ENCODE measurements at regions not wholly inside any gene's neighbourhood (a gene's known extent, or its start where the extent isn't known, plus 50 kb on each side); places are given as distances from the start of the nearest gene placed in this dataset.

- Mint-ChIP-seq H3K4me1 (no peaks in the 10 kb centered on the region), H3K4me3 (no peak overlapping the region), H3K27me3 (ENCODE audit: low read depth in 2 of 2) (peaks cover 0 to 1% of the 10 kb centered on the region in 2 donors), H3K9me3 (no peaks in the 10 kb centered on the region), H3K36me3 (no peaks in the 10 kb centered on the region), H3K27ac (no peak overlapping the region)
- DNase-seq (no peak), ATAC-seq (no peak)
- H3K27me3 ChIP-seq (ENCODE audit: control insufficient read depth, insufficient read depth, low read length), result no peaks in the 10 kb centered on the region
- no peak overlapping the region for H3K4me3 ChIP-seq (ENCODE audit: low read length)
- no peaks in the 10 kb centered on the region for H3K4me1 ChIP-seq (ENCODE audit: control insufficient read depth, insufficient read depth, low read length)
- no peaks in the 10 kb centered on the region for H3K36me3 ChIP-seq (ENCODE audit: control insufficient read depth, insufficient read depth, low read length)
- intact Hi-C loops (cut with micrococcal nuclease), result no loop called here
- no peak for TF ChIP-seq CTCF (IDR thresholded peaks at IDR 0.05)
- H3K27ac ChIP-seq (ENCODE audit: low read length), result no peak overlapping the region
- H3K9me3 ChIP-seq (ENCODE audit: control insufficient read depth, insufficient read depth, low read length), result no peaks in the 10 kb centered on the region
- WGBS (ENCODE audit: insufficient coverage), result 38% methylated on average over 1 of the region's 1 CpG
Observed at GRCh38 chr16:72241008-72241407, 69.1 kb upstream of the PMFBP1 start.

GRCh38 chr16:72240466-72240865, 68.5 kb upstream of the PMFBP1 start:
- intact Hi-C loops (cut with micrococcal nuclease), result no loop called here

GRCh38 chr16:72236866-72237265, 64.9 kb upstream of the PMFBP1 start:
- Histone ChIP-seq H3K4me1 (ENCODE audit: control insufficient read depth, insufficient read depth, low read length) (no peaks in the 10 kb centered on the region), H3K27ac (ENCODE audit: low read length) (no peak overlapping the region), H3K9me3 (ENCODE audit: control insufficient read depth, insufficient read depth, low read length) (no peaks in the 10 kb centered on the region), H3K4me3 (ENCODE audit: low read length) (no peak overlapping the region), H3K36me3 (ENCODE audit: control insufficient read depth, insufficient read depth, low read length) (no peaks in the 10 kb centered on the region), H3K27me3 (ENCODE audit: control insufficient read depth, insufficient read depth, low read length) (no peaks in the 10 kb centered on the region)
- Mint-ChIP-seq H3K4me1 (no peaks in the 10 kb centered on the region), H3K4me3 (no peak overlapping the region), H3K36me3 (no peaks in the 10 kb centered on the region), H3K27ac (no peak overlapping the region), H3K9me3 (no peaks in the 10 kb centered on the region), H3K27me3 (ENCODE audit: low read depth in 2 of 2) (peaks cover 0 to 5% of the 10 kb centered on the region in 2 donors)
- WGBS (ENCODE audit: insufficient coverage), result 95% methylated on average over 2 of the region's 2 CpGs
- no peak for TF ChIP-seq CTCF (IDR thresholded peaks at IDR 0.05)
- intact Hi-C loops (cut with micrococcal nuclease), result no loop called here
- ATAC-seq (no peak), DNase-seq (no peak)

More at GRCh38 chr16:72240466-72240865, 68.5 kb upstream of the PMFBP1 start:
- no peaks in the 10 kb centered on the region for H3K9me3 ChIP-seq (ENCODE audit: control insufficient read depth, insufficient read depth, low read length)
- H3K4me1 ChIP-seq (ENCODE audit: control insufficient read depth, insufficient read depth, low read length), result no peaks in the 10 kb centered on the region
- no peak overlapping the region for H3K27ac Mint-ChIP-seq
- ATAC-seq (no peak), DNase-seq (no peak)
- H3K4me3 Mint-ChIP-seq, result no peak overlapping the region
- H3K9me3 Mint-ChIP-seq, result no peaks in the 10 kb centered on the region
- no peaks in the 10 kb centered on the region for H3K4me1 Mint-ChIP-seq
- TF ChIP-seq CTCF (IDR thresholded peaks at IDR 0.05), result no peak
- no peak overlapping the region for H3K27ac ChIP-seq (ENCODE audit: low read length)
- H3K4me3 ChIP-seq (ENCODE audit: low read length), result no peak overlapping the region
- no peaks in the 10 kb centered on the region for H3K27me3 ChIP-seq (ENCODE audit: control insufficient read depth, insufficient read depth, low read length)
- peaks cover 0 to 3% of the 10 kb centered on the region in 2 donors for H3K27me3 Mint-ChIP-seq (ENCODE audit: low read depth in 2 of 2)
- no peaks in the 10 kb centered on the region for H3K36me3 ChIP-seq (ENCODE audit: control insufficient read depth, insufficient read depth, low read length)
- WGBS (ENCODE audit: insufficient coverage), result 100% methylated on average over 1 of the region's 2 CpGs
- no peaks in the 10 kb centered on the region for H3K36me3 Mint-ChIP-seq

GRCh38 chr16:72234387-72234786, 62.4 kb upstream of the PMFBP1 start:
- no peak for ATAC-seq
- H3K4me1 ChIP-seq (ENCODE audit: control insufficient read depth, insufficient read depth, low read length), result no peaks in the 10 kb centered on the region
- TF ChIP-seq CTCF (IDR thresholded peaks at IDR 0.05), result no peak
- H3K27me3 ChIP-seq (ENCODE audit: control insufficient read depth, insufficient read depth, low read length), result no peaks in the 10 kb centered on the region
- Mint-ChIP-seq H3K9me3 (peaks cover 0 to 4% of the 10 kb centered on the region in 2 donors), H3K36me3 (no peaks in the 10 kb centered on the region), H3K4me1 (no peaks in the 10 kb centered on the region), H3K4me3 (no peak overlapping the region), H3K27ac (no peak overlapping the region), H3K27me3 (ENCODE audit: low read depth in 2 of 2) (peaks cover 0 to 5% of the 10 kb centered on the region in 2 donors)
- no peak for DNase-seq
- WGBS (ENCODE audit: insufficient coverage), result 77% methylated on average over 4 of the region's 5 CpGs
- H3K36me3 ChIP-seq (ENCODE audit: control insufficient read depth, insufficient read depth, low read length), result no peaks in the 10 kb centered on the region
- no peak overlapping the region for H3K27ac ChIP-seq (ENCODE audit: low read length)
- no peaks in the 10 kb centered on the region for H3K9me3 ChIP-seq (ENCODE audit: control insufficient read depth, insufficient read depth, low read length)
- no peak overlapping the region for H3K4me3 ChIP-seq (ENCODE audit: low read length)
- intact Hi-C loops (cut with micrococcal nuclease), result no loop called here
